ENCODE measurements at regions not wholly inside any gene's neighbourhood (a gene's known extent, or its start where the extent isn't known, plus 50 kb on each side); places are given as distances from the start of the nearest gene placed in this dataset.

DNA sequence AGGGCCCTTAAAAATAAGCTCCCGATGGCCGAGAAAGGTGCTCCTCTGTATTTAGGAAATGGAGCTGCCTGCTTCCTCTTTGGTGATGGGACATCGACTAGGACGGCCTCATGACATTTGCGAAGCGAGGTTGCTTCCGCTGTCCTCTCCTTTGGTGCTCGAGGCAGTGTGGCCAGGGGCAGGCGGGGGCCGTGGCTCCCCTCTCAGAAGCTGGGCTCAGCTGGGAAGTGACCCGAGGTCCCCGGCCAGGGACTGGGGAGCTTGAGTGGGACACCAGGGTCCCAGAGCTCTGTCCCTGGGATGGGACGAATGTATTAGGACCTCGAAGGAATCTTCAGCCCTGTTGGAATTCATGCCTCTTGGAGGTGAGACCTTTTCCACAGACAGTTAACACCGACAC, 151.1 kb downstream of the CTTN start:
- DNase-seq (ENCODE audit: low read depth): no peak
- TF ChIP-seq, protein P1, sequence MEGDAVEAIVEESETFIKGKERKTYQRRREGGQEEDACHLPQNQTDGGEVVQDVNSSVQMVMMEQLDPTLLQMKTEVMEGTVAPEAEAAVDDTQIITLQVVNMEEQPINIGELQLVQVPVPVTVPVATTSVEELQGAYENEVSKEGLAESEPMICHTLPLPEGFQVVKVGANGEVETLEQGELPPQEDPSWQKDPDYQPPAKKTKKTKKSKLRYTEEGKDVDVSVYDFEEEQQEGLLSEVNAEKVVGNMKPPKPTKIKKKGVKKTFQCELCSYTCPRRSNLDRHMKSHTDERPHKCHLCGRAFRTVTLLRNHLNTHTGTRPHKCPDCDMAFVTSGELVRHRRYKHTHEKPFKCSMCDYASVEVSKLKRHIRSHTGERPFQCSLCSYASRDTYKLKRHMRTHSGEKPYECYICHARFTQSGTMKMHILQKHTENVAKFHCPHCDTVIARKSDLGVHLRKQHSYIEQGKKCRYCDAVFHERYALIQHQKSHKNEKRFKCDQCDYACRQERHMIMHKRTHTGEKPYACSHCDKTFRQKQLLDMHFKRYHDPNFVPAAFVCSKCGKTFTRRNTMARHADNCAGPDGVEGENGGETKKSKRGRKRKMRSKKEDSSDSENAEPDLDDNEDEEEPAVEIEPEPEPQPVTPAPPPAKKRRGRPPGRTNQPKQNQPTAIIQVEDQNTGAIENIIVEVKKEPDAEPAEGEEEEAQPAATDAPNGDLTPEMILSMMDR (IDR thresholded peaks at IDR 0.05; ENCODE audit: insufficient read depth, low read depth, low read length, missing control alignments): no peak

DNA sequence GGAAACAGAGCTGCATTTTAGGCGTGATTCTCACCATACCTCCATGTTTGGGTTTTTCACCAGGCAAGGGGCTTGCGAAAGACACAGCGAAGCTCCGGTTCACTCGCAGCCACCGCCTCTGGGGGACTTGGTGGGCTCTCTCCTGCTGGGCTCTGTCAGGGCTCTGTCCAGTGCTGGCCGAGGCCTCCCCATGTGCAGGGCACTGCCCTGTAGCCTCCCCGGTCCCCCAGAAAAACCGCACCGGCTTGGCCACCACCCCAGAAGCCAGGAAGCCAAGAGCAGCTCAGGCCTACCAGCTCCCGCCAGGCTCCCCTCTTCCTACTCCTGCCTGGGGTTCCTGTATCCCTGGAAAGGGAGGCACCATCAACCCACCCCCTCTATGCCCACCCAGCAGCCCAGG, 151.5 kb downstream of the CTTN start:
- DNase-seq (ENCODE audit: low read depth): no peak
- TF ChIP-seq, protein P1 (IDR thresholded peaks at IDR 0.05; ENCODE audit: insufficient read depth, low read depth, low read length, missing control alignments): no peak

More for the DNA sequence above, 151.1 kb downstream of the CTTN start:
- no peak overlapping the region for H3K4me3 ChIP-seq (ENCODE audit: low read depth, low read length)

DNA sequence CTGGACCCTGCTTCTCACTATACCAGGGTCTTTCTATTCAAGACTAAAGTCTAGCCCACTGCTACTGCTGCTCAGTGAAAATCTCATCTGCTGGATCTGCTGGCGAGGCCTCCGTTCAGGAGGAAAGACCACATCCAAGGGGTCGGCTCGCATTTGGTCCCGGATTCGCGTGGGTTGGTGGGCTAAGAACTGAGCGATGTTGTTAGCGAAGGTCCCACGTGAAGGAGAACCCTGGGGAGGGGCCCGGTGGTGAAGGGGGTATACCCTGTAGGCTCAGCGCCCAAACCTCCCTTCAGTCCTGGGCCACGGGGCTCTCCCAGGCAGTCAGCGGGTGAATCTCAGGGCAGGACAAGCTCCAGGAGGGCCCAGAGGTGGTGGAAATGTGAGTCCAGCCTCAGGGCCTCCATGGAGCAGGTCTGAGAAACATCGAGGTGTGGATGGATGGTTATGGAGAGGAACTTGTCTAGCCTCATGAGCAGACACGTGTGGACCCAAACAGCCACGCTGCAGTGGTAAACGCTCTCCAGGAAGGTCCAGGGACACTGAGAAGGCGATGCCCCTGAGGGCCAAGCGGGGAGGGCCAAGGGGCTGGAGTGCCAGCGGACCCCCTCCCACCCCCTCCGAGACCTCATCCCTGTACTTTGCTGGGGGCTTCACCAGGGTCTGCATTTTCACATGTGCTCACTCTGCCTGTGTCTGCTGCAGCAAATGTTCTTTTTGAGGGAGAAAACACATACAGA, 152.3 kb downstream of the CTTN start:
- TF ChIP-seq, protein P1 (IDR thresholded peaks at IDR 0.05; ENCODE audit: insufficient read depth, low read depth, low read length, missing control alignments): no peak
- DNase-seq (ENCODE audit: low read depth): no peak
- H3K4me3 ChIP-seq (ENCODE audit: low read depth, low read length): no peak overlapping the region

More for the DNA sequence above, 151.5 kb downstream of the CTTN start:
- no peak overlapping the region for H3K4me3 ChIP-seq (ENCODE audit: low read depth, low read length)

DNA sequence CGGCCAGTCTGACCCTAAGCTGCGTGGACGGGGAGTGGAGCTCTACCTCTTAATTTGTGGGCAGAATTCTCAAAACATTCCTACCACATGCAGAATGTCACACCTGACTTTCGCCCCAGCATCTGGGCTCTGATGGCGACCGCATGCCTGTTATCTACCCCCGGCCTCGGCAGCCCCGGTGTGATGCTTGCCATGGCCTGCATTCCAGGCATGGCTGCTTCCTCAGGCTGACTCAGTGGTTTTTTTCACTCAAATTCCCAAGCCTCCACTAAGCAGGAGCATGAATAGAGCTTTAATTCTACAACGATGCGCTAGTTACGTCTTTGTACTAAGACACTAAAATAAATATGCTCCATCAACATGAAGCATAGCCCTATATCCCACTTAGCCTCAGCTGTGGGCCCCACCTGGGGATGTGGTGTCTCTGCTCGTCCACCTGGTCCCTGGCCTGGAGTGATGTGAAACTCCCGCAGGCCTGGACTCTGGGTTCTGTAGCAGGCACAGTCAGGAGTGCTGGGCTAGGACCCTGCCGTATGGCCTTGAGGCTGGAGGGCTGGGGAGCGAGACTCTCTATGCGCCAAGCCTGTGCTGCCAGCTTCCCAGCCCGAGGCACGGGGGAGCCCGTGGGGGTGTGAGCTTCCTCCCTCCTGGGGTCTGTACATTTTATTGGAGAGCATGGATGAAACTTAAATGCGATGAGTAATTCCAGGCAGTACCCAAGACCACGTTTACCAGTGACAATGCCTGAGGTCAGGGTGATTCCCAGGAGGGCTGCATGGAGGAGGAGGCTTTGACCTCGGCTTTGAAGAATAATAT, 153.2 kb downstream of the CTTN start:
- TF ChIP-seq, protein P1 (IDR thresholded peaks at IDR 0.05; ENCODE audit: insufficient read depth, low read depth, low read length, missing control alignments): no peak
- DNase-seq (ENCODE audit: low read depth): no peak
- H3K4me3 ChIP-seq (ENCODE audit: low read depth, low read length): no peak overlapping the region

DNA sequence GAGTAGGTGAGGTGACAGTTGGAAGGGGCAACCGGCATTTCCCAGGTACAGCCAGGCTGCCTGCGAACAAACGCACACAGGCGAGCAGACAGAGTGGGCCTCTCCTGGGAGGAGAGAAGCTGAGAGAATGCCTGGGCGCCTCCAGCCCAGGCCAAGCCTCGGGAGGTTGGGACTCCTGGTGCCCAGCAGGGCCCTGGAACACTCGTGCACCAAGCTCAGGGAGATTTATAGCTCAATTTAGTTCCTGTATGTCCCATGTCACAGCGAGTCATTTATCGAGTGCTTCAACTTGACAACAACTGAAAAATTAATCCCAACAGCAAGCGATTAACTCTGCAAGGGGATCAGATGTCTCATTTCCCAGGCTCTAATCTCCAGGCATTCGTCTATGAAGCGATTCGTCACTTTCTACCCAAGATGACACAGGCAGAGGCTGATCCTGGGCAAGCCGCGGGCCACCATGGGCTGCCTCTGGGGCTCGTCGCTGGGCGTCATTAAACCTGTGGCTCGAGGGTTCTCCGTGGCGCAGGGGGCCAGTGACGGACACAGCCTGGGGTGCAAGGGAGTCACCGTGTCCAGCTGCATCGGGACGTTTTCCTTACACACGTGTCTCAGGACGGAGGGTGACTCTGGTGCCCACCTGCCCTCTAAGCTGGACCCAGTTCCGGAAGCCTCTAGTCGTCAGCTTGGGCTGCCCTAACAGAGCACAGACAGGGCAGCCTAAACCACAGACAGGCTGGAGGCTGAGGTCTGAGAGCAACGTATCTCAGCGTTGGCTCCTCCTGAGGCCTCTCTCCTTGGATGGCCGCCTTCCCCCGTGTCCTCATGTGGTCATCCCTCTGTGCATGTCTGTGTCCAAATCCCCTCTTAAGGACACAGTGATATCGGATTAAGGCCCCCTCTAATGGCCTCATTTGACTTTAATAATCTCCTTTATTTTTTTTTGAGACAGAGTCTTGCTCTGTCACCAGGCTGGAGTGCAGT, 154.1 kb downstream of the CTTN start:
- no peak overlapping the region for H3K4me3 ChIP-seq (ENCODE audit: low read depth, low read length)
- TF ChIP-seq, protein P1 (IDR thresholded peaks at IDR 0.05; ENCODE audit: insufficient read depth, low read depth, low read length, missing control alignments): no peak
- no peak for DNase-seq (ENCODE audit: low read depth)

DNA sequence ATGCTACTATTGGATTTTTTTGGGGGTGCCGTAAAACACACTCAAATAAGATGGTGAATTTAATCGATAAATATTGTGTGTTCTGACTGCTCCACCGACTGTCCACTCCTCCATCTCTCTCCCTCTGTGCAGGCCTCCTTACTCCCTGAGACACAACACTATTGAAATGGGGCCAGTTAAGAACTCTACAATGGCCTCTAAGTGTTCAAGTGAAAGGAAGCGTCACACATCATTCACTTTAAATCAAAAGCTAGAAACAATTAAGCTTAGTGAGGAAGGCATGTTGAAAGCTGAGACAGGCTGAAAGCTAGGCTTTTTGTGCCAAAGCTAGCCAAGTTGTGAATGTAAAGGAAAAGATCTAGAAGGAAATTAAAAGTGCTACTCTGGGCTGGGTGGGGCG, 156.7 kb downstream of the CTTN start:
- DNase-seq (ENCODE audit: low read depth): no peak
- H3K4me3 ChIP-seq (ENCODE audit: low read depth, low read length): no peak overlapping the region
- TF ChIP-seq, protein P1 (IDR thresholded peaks at IDR 0.05; ENCODE audit: insufficient read depth, low read depth, low read length, missing control alignments): no peak

Data from GM12865 (cell line).